ENCODE measurements at regions not wholly inside any gene's neighbourhood (a gene's known extent, or its start where the extent isn't known, plus 50 kb on each side); places are given as distances from the start of the nearest gene placed in this dataset.

DNA sequence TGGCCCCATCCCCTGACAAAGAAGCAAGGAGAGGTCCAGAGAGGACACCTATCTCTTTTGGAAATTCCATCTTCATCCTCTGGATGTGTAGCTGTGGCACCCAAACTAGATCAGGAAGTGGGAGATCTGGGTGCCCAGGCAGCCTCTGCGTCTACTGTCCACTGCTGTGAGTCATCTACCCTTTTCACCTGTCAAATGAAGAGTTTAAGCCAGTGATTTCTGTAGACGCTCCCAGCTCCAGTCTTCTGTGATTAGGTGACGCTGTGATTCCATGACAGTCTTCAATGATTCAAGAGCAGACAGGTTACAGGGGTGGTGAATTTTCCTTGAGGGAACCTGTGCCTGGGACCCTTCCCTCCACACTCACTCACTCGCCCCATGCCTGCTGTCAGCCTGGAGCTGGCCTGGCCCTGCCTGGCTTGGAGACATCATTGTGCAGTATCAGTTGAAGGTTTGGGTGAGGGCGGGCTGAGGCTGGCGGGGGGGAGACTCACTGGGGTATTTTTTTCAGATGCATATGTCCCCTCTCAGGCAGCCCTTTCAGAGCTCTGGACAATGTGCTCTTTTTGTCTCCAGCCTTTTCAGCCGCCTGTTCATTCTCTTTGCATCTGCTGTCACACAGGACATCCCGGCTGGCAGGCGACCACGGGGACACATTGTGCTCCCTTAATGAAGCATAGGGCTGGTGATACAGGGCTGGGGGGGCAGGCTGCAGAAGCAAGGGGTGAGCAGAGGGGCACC is 56.8 kb upstream of the PARP11 start:
- Histone ChIP-seq H3K36me3 (ENCODE audit: insufficient read depth, low read length) (no peaks in the 10 kb centered on the region), H3K9ac (ENCODE audit: insufficient read length) (no peak overlapping the region), H3K27ac (no peak overlapping the region), H3K4me3 (no peak overlapping the region), H3K9me3 (ENCODE audit: low read depth, low read length) (no peaks in the 10 kb centered on the region)
- DNase-seq (ENCODE audit: low read depth, low spot score) = no peak
- TF ChIP-seq EZH2 (IDR thresholded peaks at IDR 0.05) = no peak
- no peak for TF ChIP-seq FOXP2 (optimal IDR thresholded peaks at IDR 0.05; ENCODE audit: control extremely low read depth, extremely low read length, insufficient read depth)
- TF ChIP-seq POLR2AphosphoS5 (IDR thresholded peaks at IDR 0.05; ENCODE audit: borderline replicate concordance, low read depth, low read length) = no peak

- TF ChIP-seq POLR2AphosphoS5 (IDR thresholded peaks at IDR 0.05; ENCODE audit: borderline replicate concordance, low read depth, low read length) = no peak
- no peak for TF ChIP-seq EZH2 (IDR thresholded peaks at IDR 0.05)
- TF ChIP-seq FOXP2 (optimal IDR thresholded peaks at IDR 0.05; ENCODE audit: control extremely low read depth, extremely low read length, insufficient read depth) = no peak
- DNase-seq (ENCODE audit: low read depth, low spot score) = no peak
- Histone ChIP-seq H3K36me3 (ENCODE audit: insufficient read depth, low read length) (no peaks in the 10 kb centered on the region), H3K4me3 (0 out of 2 replicates have a peak overlapping the region, but pooled peaks have one; percentile 3), H3K9me3 (ENCODE audit: low read depth, low read length) (no peaks in the 10 kb centered on the region), H3K27ac (no peak overlapping the region), H3K9ac (ENCODE audit: insufficient read length) (no peak overlapping the region)
Measured at GRCh38 chr12:3928538-3929184, 55.5 kb upstream of the PARP11 start.

- no peak for TF ChIP-seq POLR2AphosphoS5 (IDR thresholded peaks at IDR 0.05; ENCODE audit: borderline replicate concordance, low read depth, low read length)
- TF ChIP-seq FOXP2 (optimal IDR thresholded peaks at IDR 0.05; ENCODE audit: control extremely low read depth, extremely low read length, insufficient read depth) = no peak
- TF ChIP-seq EZH2 (IDR thresholded peaks at IDR 0.05) = no peak
- Histone ChIP-seq H3K9ac (ENCODE audit: insufficient read length) (no peak overlapping the region), H3K4me3 (no peak overlapping the region), H3K36me3 (ENCODE audit: insufficient read depth, low read length) (no peaks in the 10 kb centered on the region), H3K9me3 (ENCODE audit: low read depth, low read length) (no peaks in the 10 kb centered on the region), H3K27ac (no peak overlapping the region)
- no peak for DNase-seq (ENCODE audit: low read depth, low spot score)
Measured at GRCh38 chr12:3925621-3926020, 52.4 kb upstream of the PARP11 start.

GRCh38 chr12:3924761-3925160 is 51.6 kb upstream of the PARP11 start:
- DNase-seq (ENCODE audit: low read depth, low spot score) = no peak
- Histone ChIP-seq H3K4me3 (no peak overlapping the region), H3K9me3 (ENCODE audit: low read depth, low read length) (no peaks in the 10 kb centered on the region), H3K9ac (ENCODE audit: insufficient read length) (no peak overlapping the region), H3K36me3 (ENCODE audit: insufficient read depth, low read length) (no peaks in the 10 kb centered on the region), H3K27ac (no peak overlapping the region)
- TF ChIP-seq EZH2 (IDR thresholded peaks at IDR 0.05) = no peak
- no peak for TF ChIP-seq FOXP2 (optimal IDR thresholded peaks at IDR 0.05; ENCODE audit: control extremely low read depth, extremely low read length, insufficient read depth)
- TF ChIP-seq POLR2AphosphoS5 (IDR thresholded peaks at IDR 0.05; ENCODE audit: borderline replicate concordance, low read depth, low read length) = no peak

GRCh38 chr12:3923021-3923420 is 49.8 kb upstream of the PARP11 start:
- H3K9ac ChIP-seq (ENCODE audit: insufficient read length) = no peak overlapping the region
- H3K27ac ChIP-seq = no peak overlapping the region
- H3K9me3 ChIP-seq (ENCODE audit: low read depth, low read length) = no peaks in the 10 kb centered on the region
- no peak for DNase-seq (ENCODE audit: low read depth, low spot score)
- H3K36me3 ChIP-seq (ENCODE audit: insufficient read depth, low read length) = no peaks in the 10 kb centered on the region
- TF ChIP-seq FOXP2 (optimal IDR thresholded peaks at IDR 0.05; ENCODE audit: control extremely low read depth, extremely low read length, insufficient read depth) (no peak), EZH2 (IDR thresholded peaks at IDR 0.05) (no peak), POLR2AphosphoS5 (IDR thresholded peaks at IDR 0.05; ENCODE audit: borderline replicate concordance, low read depth, low read length) (no peak)
- no peak overlapping the region for H3K4me3 ChIP-seq

Measured in SK-N-MC (cell line).